ENCODE measurements at regions not wholly inside any gene's neighbourhood (a gene's known extent, or its start where the extent isn't known, plus 50 kb on each side); places are given as distances from the start of the nearest gene placed in this dataset.
"Not testable (repeated sequence)": the region's sequence is repeated elsewhere in the genome, so short reads cannot be mapped to it uniquely, and the experiment has no call there.

GRCh38 chr2:111491181-111491580 lies 370.5 kb downstream of the BCL2L11 start:
- not testable (repeated sequence) for TF ChIP-seq CTCF (IDR thresholded peaks at IDR 0.05); ZFX (IDR thresholded peaks at IDR 0.05; ENCODE audit: borderline replicate concordance)

Measured in 22Rv1 (cell line).